BJ (cell line): ENCODE measurements at regions not wholly inside any gene's neighbourhood (a gene's known extent, or its start where the extent isn't known, plus 50 kb on each side); places are given as distances from the start of the nearest gene placed in this dataset.

ENCODE experiments used
- CTCF ChIA-PET: fragments of 350-600 bp; formaldehyde crosslinking; extraction: SDS; loops from one replicate; lab custom pipeline; 2021; ENCODE audit warnings: antibody characterized with exemption, inconsistent platforms; lab: Yijun Ruan, JAX
- POLR2A ChIA-PET: fragments of 300-600 bp; sonication (Branson Sonifier 250); formaldehyde crosslinking; extraction: SDS; loops from one replicate; lab custom pipeline; 2021; ENCODE audit warnings: antibody characterized with exemption; lab: Charles Lee
- DNase-seq: peaks from one replicate; pipeline ENCODE4 v3.0.0-alpha.2; 2011; ENCODE audit warnings: low read depth
- H3K27me3 ChIP-seq: 2 replicates; pipeline ENCODE4 v1.6.0; 2011; ENCODE audit warnings: low read length; ENCODE audit not compliant: control insufficient read depth, insufficient read depth
- H3K36me3 ChIP-seq: 2 replicates; pipeline ENCODE4 v1.5.1; 2011; ENCODE audit warnings: low read length; ENCODE audit not compliant: control insufficient read depth, insufficient read depth
- H3K4me3 ChIP-seq: 2 replicates; pipeline ENCODE4 v1.5.1; 2011; ENCODE audit warnings: low read depth, mild to moderate bottlenecking, control low read depth, low read length
- CTCF ChIP-seq: IDR thresholded peaks from 2 replicates; pipeline ENCODE4 v1.5.1; 2011; ENCODE audit warnings: low read depth, mild to moderate bottlenecking, control low read depth, inconsistent platforms, low read length, moderate library complexity; ENCODE audit not compliant: insufficient read depth

DNA sequence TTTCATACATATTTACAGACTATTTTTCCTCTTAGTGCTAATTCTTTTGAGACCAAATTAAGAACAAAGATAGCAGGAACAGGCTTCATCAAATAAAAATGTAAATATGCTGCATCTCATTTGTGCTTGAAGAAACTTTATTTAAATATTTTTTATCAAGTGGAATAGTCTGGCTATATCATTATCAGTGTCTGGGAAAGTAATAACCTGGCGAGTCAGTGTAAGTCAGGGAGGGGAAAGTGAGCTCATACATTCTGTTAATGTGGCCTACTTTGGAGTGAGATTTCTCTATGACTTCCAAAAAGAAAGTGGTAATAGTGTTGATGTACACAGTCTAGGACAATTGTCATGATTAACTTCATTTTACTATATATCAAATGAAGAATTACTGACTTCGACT, 1045.1 kb downstream of the ADGRL2 start:
- CTCF ChIA-PET, result no interaction called here
- Histone ChIP-seq H3K4me3 (no peak overlapping the region), H3K27me3 (no peaks in the 10 kb centered on the region), H3K36me3 (no peaks in the 10 kb centered on the region)
- no peak for TF ChIP-seq CTCF
- DNase-seq, result no peak
- POLR2A ChIA-PET, result interaction anchor here (0.7 kb wide), 1 partner anchor 80 kb away, joined by 3 read pairs; no protein-coding TSS in a partner anchor

- Histone ChIP-seq H3K36me3 (no peaks in the 10 kb centered on the region), H3K27me3 (no peaks in the 10 kb centered on the region), H3K4me3 (no peak overlapping the region)
- TF ChIP-seq CTCF, result no peak
- POLR2A ChIA-PET, result no interaction called here
- CTCF ChIA-PET, result no interaction called here
- no peak for DNase-seq
These were observed 1044.4 kb downstream of the ADGRL2 start for GRCh38 chr1:82844911-82845827.

DNA sequence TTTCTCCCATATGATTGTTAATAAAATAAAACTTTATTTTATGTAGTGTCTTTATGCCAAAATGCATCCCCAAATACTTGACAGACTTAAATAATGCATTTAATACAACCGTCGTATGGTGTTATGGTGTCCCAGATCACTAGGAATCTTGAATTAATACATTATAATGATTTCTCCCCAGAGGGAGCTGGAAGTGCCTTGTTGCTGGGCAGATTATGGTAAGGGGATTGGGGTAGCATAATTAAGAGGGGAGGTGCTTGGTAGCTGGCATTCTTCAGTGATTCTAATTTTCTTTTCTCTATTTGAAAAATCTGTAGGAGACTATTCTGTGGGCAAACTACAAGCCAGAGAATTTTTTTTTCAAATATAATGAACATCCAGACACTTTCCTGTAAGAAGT, 1043.7 kb downstream of the ADGRL2 start:
- no peak for DNase-seq
- Histone ChIP-seq H3K27me3 (no peaks in the 10 kb centered on the region), H3K36me3 (no peaks in the 10 kb centered on the region), H3K4me3 (no peak overlapping the region)
- no peak for TF ChIP-seq CTCF
- POLR2A ChIA-PET, result no interaction called here
- CTCF ChIA-PET, result no interaction called here

DNA sequence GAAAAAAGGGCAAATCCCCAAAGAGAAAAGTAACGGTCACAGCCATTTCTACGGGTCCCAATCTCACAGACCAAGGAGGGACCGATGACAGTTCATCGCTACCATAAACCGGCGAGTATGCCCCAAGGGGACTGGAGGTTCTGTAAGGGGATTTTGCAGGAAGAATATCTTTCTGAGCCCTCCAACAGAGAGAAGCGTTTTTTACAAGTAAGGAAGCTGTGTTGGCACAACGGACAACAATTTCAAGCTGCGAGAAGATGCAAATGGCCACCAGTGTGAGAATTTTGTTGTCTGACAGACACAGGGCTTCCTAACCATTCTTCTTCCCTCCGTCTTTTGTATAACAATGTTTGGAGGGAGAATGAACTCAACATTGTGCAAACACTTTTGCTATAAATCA, 1043.1 kb downstream of the ADGRL2 start:
- POLR2A ChIA-PET, result no interaction called here
- no peak for TF ChIP-seq CTCF

GRCh38 chr1:82840192-82840591, 1039.5 kb downstream of the ADGRL2 start:
- no peaks in the 10 kb centered on the region for H3K36me3 ChIP-seq
- DNase-seq, result no peak
- CTCF ChIA-PET, result no interaction called here
- TF ChIP-seq CTCF, result no peak
- no peak overlapping the region for H3K4me3 ChIP-seq
- H3K27me3 ChIP-seq, result no peaks in the 10 kb centered on the region
- POLR2A ChIA-PET, result no interaction called here

More for the DNA sequence above, 1043.1 kb downstream of the ADGRL2 start:
- Histone ChIP-seq H3K36me3 (no peaks in the 10 kb centered on the region), H3K27me3 (no peaks in the 10 kb centered on the region), H3K4me3 (no peak overlapping the region)
- CTCF ChIA-PET, result no interaction called here
- no peak for DNase-seq
